A204.1 (cell line): ENCODE measurements at regions not wholly inside any gene's neighbourhood (a gene's known extent, or its start where the extent isn't known, plus 50 kb on each side); places are given as distances from the start of the nearest gene placed in this dataset.

Source experiments
- FAIRE-seq: peaks from 2 replicates; lab custom pipeline; 2012; peaks lifted over from hg19 to GRCh38; lab: Jason Lieb, UNC

- FAIRE-seq = no peak
These were observed 215.5 kb upstream of the ACTBL2 start for GRCh38 chr5:57698086-57698485.

GRCh38 chr5:57696825-57697570, 214.4 kb upstream of the ACTBL2 start:
- no peak for FAIRE-seq

- no peak for FAIRE-seq
These were observed 213.8 kb upstream of the ACTBL2 start for GRCh38 chr5:57696389-57696769.

- no peak for FAIRE-seq
These were observed 213.2 kb upstream of the ACTBL2 start for GRCh38 chr5:57695706-57696388.

- FAIRE-seq = no peak
These were observed 212.6 kb upstream of the ACTBL2 start for GRCh38 chr5:57695179-57695578.

- no peak for FAIRE-seq
These were observed 211.1 kb upstream of the ACTBL2 start for GRCh38 chr5:57693488-57694305.

- FAIRE-seq = peak; percentile 99
These were observed 210.2 kb upstream of the ACTBL2 start for GRCh38 chr5:57692582-57693487.

GRCh38 chr5:57690724-57691123, 208.1 kb upstream of the ACTBL2 start:
- no peak for FAIRE-seq

GRCh38 chr5:57687596-57687995, 205.0 kb upstream of the ACTBL2 start:
- no peak for FAIRE-seq

- FAIRE-seq = no peak
These were observed 203.1 kb upstream of the ACTBL2 start for GRCh38 chr5:57685516-57686255.

GRCh38 chr5:57684299-57684702, 201.7 kb upstream of the ACTBL2 start:
- FAIRE-seq = no peak

- FAIRE-seq = no peak
These were observed 200.5 kb upstream of the ACTBL2 start for GRCh38 chr5:57683036-57683630.

- no peak for FAIRE-seq
These were observed 199.3 kb upstream of the ACTBL2 start for GRCh38 chr5:57681942-57682341.

GRCh38 chr5:57680686-57681085, 198.1 kb upstream of the ACTBL2 start:
- no peak for FAIRE-seq

- FAIRE-seq = no peak
These were observed 194.6 kb upstream of the ACTBL2 start for GRCh38 chr5:57677235-57677634.

- no peak for FAIRE-seq
These were observed 193.8 kb upstream of the ACTBL2 start for GRCh38 chr5:57676222-57677098.

- no peak for FAIRE-seq
These were observed 192.6 kb upstream of the ACTBL2 start for GRCh38 chr5:57675236-57675635.

- FAIRE-seq = no peak
These were observed 188.8 kb upstream of the ACTBL2 start for GRCh38 chr5:57671371-57671770.

GRCh38 chr5:57666582-57666981, 184.0 kb upstream of the ACTBL2 start:
- no peak for FAIRE-seq
